Lower leg skin (tissue), 4 donors: ENCODE measurements at regions not wholly inside any gene's neighbourhood (a gene's known extent, or its start where the extent isn't known, plus 50 kb on each side); places are given as distances from the start of the nearest gene placed in this dataset.

Experiments
- DNase-seq, 2 donors: peaks; one replicate each; pipeline ENCODE4 v3.0.0-alpha.2; 2019; ENCODE audit warnings: low spot score in 2 of 2
- H3K4me3 ChIP-seq: fragments of 200-600 bp; sonication (generic); 2 replicates; pipeline ENCODE4 v1.5.1; 2017; ENCODE audit warnings: mild to moderate bottlenecking, low read depth; ENCODE audit not compliant: poor library complexity, severe bottlenecking
- POLR2A ChIP-seq, 2 donors: fragments of 450-650 bp; IDR thresholded peaks; one replicate each; pipeline ENCODE4 v1.6.1; 2016 to 2017; ENCODE audit warnings: antibody characterized with exemption in 2 of 2, mild to moderate bottlenecking in 1 of 2, moderate library complexity in 1 of 2
- WGBS, 2 donors: methylation state at CpG; one replicate each; pipeline ENCODE4 v1.1.5; 2018; 5-methylcytosine and 5-hydroxymethylcytosine counted together
- intact Hi-C: fragments of 100-400 bp; cut with DNase I; formaldehyde crosslinking; loops from one replicate; pipeline ENCODE4 v1.15.0; 2023; ENCODE audit warnings: low total_unique reads
- TF ChIP-seq, protein P1 (sequence below), 3 donors: fragments of 450-650 bp; IDR thresholded peaks; one replicate each; pipeline ENCODE4 v1.5.1; 2016; ENCODE audit warnings: antibody characterized with exemption in 3 of 3, mild to moderate bottlenecking in 3 of 3, moderate library complexity in 2 of 3

DNA sequence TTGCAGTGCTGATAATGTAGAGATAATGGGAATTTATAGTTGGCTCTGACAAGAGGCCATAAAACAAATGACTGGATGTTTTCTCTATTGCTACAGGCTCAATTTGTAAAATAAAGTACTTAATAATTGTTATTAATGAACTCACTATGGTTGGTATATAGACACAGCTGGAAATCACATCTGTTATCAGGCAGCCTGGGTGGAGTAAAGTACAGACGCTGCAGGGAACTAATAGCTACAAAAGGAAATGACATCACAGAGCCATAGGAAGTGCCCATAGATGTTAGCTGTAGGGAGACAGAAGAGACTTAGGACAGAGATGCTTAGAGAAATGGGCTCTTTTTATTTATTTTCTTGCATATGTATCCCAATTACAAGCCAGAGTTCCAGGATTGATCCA is 81.0 kb upstream of the SNX19 start:
- no peak overlapping the region for H3K4me3 ChIP-seq
- intact Hi-C loops: no loop called here
- WGBS, 2 donors: 14% methylated on average over 1 of the region's 1 CpG
- DNase-seq: no peak
- TF ChIP-seq, protein P1, sequence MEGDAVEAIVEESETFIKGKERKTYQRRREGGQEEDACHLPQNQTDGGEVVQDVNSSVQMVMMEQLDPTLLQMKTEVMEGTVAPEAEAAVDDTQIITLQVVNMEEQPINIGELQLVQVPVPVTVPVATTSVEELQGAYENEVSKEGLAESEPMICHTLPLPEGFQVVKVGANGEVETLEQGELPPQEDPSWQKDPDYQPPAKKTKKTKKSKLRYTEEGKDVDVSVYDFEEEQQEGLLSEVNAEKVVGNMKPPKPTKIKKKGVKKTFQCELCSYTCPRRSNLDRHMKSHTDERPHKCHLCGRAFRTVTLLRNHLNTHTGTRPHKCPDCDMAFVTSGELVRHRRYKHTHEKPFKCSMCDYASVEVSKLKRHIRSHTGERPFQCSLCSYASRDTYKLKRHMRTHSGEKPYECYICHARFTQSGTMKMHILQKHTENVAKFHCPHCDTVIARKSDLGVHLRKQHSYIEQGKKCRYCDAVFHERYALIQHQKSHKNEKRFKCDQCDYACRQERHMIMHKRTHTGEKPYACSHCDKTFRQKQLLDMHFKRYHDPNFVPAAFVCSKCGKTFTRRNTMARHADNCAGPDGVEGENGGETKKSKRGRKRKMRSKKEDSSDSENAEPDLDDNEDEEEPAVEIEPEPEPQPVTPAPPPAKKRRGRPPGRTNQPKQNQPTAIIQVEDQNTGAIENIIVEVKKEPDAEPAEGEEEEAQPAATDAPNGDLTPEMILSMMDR (IDR thresholded peaks at IDR 0.05): no peak
- no peak for TF ChIP-seq POLR2A (IDR thresholded peaks at IDR 0.05)

DNA sequence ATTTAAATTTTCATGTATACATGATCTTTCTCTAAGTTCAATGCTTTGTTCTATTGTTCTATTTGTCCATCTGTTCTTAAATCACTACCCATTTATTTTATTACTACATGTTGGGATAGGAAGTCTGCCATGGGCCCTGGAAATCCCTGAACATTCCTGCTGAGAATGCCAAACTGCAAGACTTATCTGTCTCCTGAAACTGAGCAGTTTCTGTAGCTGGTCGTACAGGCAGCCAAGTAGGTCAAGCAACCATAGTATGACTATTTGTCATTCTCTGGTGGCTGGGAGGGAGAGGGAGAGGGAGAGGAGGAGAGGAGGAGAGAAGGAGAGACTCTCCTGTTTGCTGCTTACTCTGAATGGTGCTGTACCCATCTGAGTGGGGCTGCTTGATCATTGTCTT is 82.8 kb upstream of the SNX19 start:
- intact Hi-C loops: no loop called here
- 17 to 19% methylated on average over 1 of the region's 1 CpG for WGBS, 2 donors
- no peak for DNase-seq
- H3K4me3 ChIP-seq: no peak overlapping the region
- TF ChIP-seq, protein P1 (IDR thresholded peaks at IDR 0.05): no peak
- TF ChIP-seq POLR2A (IDR thresholded peaks at IDR 0.05): no peak

DNA sequence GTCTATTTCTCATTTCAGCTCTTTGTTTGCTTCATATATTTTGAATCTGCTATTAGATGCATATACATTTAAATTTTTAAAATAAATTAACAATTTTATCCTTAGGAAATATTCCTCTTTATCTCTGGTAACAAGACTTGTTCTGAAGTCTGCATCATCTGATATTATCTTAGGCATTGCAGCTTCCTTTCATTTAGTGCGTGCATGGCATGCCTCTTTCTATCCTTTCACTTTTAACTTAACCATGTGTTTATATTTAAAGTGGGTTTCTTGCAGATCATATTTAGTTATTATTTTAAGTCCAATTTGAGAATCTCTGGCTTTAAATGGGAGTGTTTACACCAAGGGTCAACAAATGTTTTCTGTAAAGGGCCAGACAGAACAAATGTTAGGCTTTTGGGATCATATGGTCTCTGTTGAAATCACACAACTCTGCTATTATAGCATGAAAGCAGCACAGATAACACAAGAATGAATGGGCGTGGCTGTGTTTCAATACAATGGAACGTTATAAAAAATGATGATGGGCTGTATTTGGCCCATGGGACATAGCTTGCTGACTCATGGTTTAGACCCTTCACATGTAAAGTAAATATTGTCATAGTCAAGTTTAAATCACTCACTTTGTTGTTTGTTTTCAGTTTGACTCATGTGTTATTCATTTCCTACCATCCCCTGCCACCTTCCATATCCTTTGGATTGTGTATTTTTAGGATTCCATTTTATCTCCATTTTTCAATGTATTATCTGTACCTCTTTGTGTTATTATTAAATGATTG is 83.9 kb upstream of the SNX19 start:
- DNase-seq: no peak
- 31 to 32% methylated on average over 3 of the region's 3 CpGs for WGBS, 2 donors
- TF ChIP-seq POLR2A (IDR thresholded peaks at IDR 0.05): no peak
- TF ChIP-seq, protein P1 (IDR thresholded peaks at IDR 0.05): no peak
- H3K4me3 ChIP-seq: no peak overlapping the region
- intact Hi-C loops: no loop called here

DNA sequence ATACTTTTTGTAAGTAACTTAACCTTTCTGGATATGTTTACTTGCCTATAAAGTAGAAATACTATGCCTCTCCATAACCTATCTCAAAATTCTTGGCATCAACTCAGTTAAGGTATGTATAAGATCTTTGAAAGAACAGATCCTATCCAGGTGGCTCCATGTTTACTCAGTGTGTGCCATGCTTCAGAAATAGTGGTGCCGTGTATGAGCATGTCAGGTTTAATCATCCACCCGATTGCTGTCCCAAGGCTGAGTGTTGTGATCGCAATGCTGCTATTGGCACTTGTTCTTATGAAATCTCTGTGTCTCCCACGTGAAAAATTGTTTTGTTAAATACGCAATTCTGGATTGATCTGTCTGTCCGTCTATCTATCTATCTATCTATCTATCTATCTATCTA is 85.9 kb upstream of the SNX19 start:
- TF ChIP-seq POLR2A (IDR thresholded peaks at IDR 0.05): no peak
- TF ChIP-seq, protein P1 (IDR thresholded peaks at IDR 0.05): no peak
- no peak overlapping the region for H3K4me3 ChIP-seq
- DNase-seq: no peak
- 46 to 49% methylated on average over 6 of the region's 6 CpGs for WGBS, 2 donors
- intact Hi-C loops: no loop called here

DNA sequence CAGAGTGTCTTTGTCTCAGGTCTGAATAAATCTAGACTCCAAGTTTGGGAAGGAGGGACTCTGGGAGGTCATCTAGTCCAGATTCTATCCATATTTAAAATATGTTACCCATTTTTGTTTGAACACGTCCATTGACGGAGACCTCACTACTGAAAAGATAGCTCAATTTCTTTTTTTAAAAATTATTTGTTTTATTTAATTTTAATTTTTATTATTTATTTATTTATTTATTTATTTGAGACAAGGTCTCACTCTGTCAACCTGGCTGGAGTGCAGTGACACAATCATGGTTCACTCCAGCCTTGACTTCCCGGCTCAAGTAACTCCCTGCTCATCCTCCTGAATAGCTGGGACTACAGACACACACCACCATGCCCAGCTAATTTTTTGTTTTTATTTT is 89.5 kb upstream of the SNX19 start:
- intact Hi-C loops: no loop called here
- 97 to 100% methylated on average over 3 of the region's 3 CpGs for WGBS, 2 donors
- TF ChIP-seq, protein P1 (IDR thresholded peaks at IDR 0.05): no peak
- no peak for TF ChIP-seq POLR2A (IDR thresholded peaks at IDR 0.05)
- no peak overlapping the region for H3K4me3 ChIP-seq
- DNase-seq: no peak

DNA sequence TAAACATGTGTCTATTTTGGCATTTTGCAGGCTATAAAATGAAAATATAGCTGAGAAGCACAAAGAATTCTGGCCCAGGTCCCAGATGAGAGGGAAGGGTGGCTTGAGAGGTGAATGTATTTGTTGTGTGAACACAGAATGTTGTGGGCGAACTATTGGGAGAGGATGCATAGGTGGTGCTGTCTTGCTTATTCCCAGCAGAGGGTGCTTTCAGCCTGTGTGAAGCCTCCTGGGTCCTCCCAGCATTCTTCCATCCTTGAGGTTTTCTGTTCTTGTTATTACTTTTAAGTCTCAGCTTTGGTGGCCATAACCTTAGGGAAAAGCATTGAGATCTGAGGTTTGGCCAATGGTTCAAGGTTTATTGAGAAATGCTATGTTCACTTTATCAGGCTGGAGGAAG is 108.7 kb upstream of the SNX19 start:
- 29 to 33% methylated on average over 1 of the region's 1 CpG for WGBS, 2 donors
- DNase-seq: no peak
- intact Hi-C loops: no loop called here

More for the DNA sequence above, 108.7 kb upstream of the SNX19 start:
- H3K4me3 ChIP-seq: no peak overlapping the region
- TF ChIP-seq, protein P1 (IDR thresholded peaks at IDR 0.05): no peak
- no peak for TF ChIP-seq POLR2A (IDR thresholded peaks at IDR 0.05)
